Muscle layer of colon (tissue), 2 donors: ENCODE measurements at regions not wholly inside any gene's neighbourhood (a gene's known extent, or its start where the extent isn't known, plus 50 kb on each side); places are given as distances from the start of the nearest gene placed in this dataset.

Experiments
- H3K27ac ChIP-seq: one replicate; pipeline ENCODE4 v1.7.0; 2013; ENCODE audit warnings: low read depth, mild to moderate bottlenecking, low read length, moderate library complexity
- H3K27me3 ChIP-seq, 2 donors: one replicate each; pipeline ENCODE4 v1.7.0; 2013; ENCODE audit warnings: low read length in 2 of 2, mild to moderate bottlenecking in 2 of 2; ENCODE audit not compliant: insufficient read depth in 2 of 2, control insufficient read depth in 1 of 2
- H3K36me3 ChIP-seq: one replicate; pipeline ENCODE4 v1.7.0; 2013; ENCODE audit warnings: mild to moderate bottlenecking, low read length; ENCODE audit not compliant: insufficient read depth
- H3K4me1 ChIP-seq: one replicate; pipeline ENCODE4 v1.7.0; 2013; ENCODE audit warnings: mild to moderate bottlenecking, low read length; ENCODE audit not compliant: insufficient read depth
- H3K4me3 ChIP-seq, 2 donors: one replicate each; pipeline ENCODE4 v1.7.0; 2013; ENCODE audit warnings: low read length in 2 of 2, low read depth in 1 of 2, mild to moderate bottlenecking in 1 of 2, moderate library complexity in 1 of 2
- H3K9ac ChIP-seq: one replicate; pipeline ENCODE4 v1.7.0; 2013; ENCODE audit warnings: low read length
- H3K9me3 ChIP-seq: one replicate; pipeline ENCODE4 v1.7.0; 2013; ENCODE audit warnings: mild to moderate bottlenecking, low read length
- donor health status: abdominal sarcoma.
- donor health status: Adenocarcinoma of cecum.

GRCh38 chr2:147082850-147083522, 761.8 kb upstream of the ACVR2A start:
- Histone ChIP-seq H3K4me1 (no peaks in the 10 kb centered on the region), H3K27me3 (no peaks in the 10 kb centered on the region), H3K36me3 (no peaks in the 10 kb centered on the region), H3K4me3 (no peak overlapping the region), H3K9ac (no peak overlapping the region), H3K9me3 (no peaks in the 10 kb centered on the region), H3K27ac (no peak overlapping the region)

- H3K36me3 ChIP-seq = no peaks in the 10 kb centered on the region
- H3K9me3 ChIP-seq = no peaks in the 10 kb centered on the region
- H3K4me1 ChIP-seq = no peaks in the 10 kb centered on the region
- H3K9ac ChIP-seq = no peak overlapping the region
- H3K27ac ChIP-seq = no peak overlapping the region
- no peaks in the 10 kb centered on the region for H3K27me3 ChIP-seq
- no peak overlapping the region for H3K4me3 ChIP-seq
These were observed 763.0 kb upstream of the ACVR2A start for GRCh38 chr2:147081831-147082230.

- Histone ChIP-seq H3K27me3 (no peaks in the 10 kb centered on the region), H3K4me1 (no peaks in the 10 kb centered on the region), H3K36me3 (no peaks in the 10 kb centered on the region), H3K9ac (no peak overlapping the region), H3K9me3 (no peaks in the 10 kb centered on the region), H3K4me3 (no peak overlapping the region), H3K27ac (no peak overlapping the region)
These were observed 768.2 kb upstream of the ACVR2A start for GRCh38 chr2:147076634-147077033.

GRCh38 chr2:147068071-147068470, 776.8 kb upstream of the ACVR2A start:
- no peaks in the 10 kb centered on the region for H3K9me3 ChIP-seq
- no peak overlapping the region for H3K4me3 ChIP-seq
- no peaks in the 10 kb centered on the region for H3K4me1 ChIP-seq
- no peak overlapping the region for H3K9ac ChIP-seq
- H3K27ac ChIP-seq = no peak overlapping the region
- H3K36me3 ChIP-seq = no peaks in the 10 kb centered on the region
- H3K27me3 ChIP-seq = no peaks in the 10 kb centered on the region

GRCh38 chr2:147067136-147067535, 777.7 kb upstream of the ACVR2A start:
- Histone ChIP-seq H3K27me3 (no peaks in the 10 kb centered on the region), H3K9me3 (no peaks in the 10 kb centered on the region), H3K36me3 (no peaks in the 10 kb centered on the region), H3K27ac (no peak overlapping the region), H3K4me1 (no peaks in the 10 kb centered on the region), H3K4me3 (no peak overlapping the region), H3K9ac (no peak overlapping the region)

GRCh38 chr2:147062073-147062472, 782.8 kb upstream of the ACVR2A start:
- H3K27ac ChIP-seq = no peak overlapping the region
- H3K9me3 ChIP-seq = no peaks in the 10 kb centered on the region
- no peak overlapping the region for H3K4me3 ChIP-seq
- no peak overlapping the region for H3K9ac ChIP-seq
- no peaks in the 10 kb centered on the region for H3K4me1 ChIP-seq
- H3K36me3 ChIP-seq = no peaks in the 10 kb centered on the region
- H3K27me3 ChIP-seq = no peaks in the 10 kb centered on the region

GRCh38 chr2:147061269-147061668, 783.6 kb upstream of the ACVR2A start:
- H3K36me3 ChIP-seq = no peaks in the 10 kb centered on the region
- no peaks in the 10 kb centered on the region for H3K9me3 ChIP-seq
- no peak overlapping the region for H3K4me3 ChIP-seq
- H3K27me3 ChIP-seq = no peaks in the 10 kb centered on the region
- H3K27ac ChIP-seq = no peak overlapping the region
- no peaks in the 10 kb centered on the region for H3K4me1 ChIP-seq
- H3K9ac ChIP-seq = no peak overlapping the region

GRCh38 chr2:147057892-147058490, 786.8 kb upstream of the ACVR2A start:
- no peak overlapping the region for H3K9ac ChIP-seq
- no peaks in the 10 kb centered on the region for H3K36me3 ChIP-seq
- no peak overlapping the region for H3K4me3 ChIP-seq
- H3K27ac ChIP-seq = no peak overlapping the region
- no peaks in the 10 kb centered on the region for H3K27me3 ChIP-seq
- no peaks in the 10 kb centered on the region for H3K4me1 ChIP-seq
- H3K9me3 ChIP-seq = no peaks in the 10 kb centered on the region

- Histone ChIP-seq H3K27me3 (no peaks in the 10 kb centered on the region), H3K27ac (no peak overlapping the region), H3K4me1 (no peaks in the 10 kb centered on the region), H3K9me3 (no peaks in the 10 kb centered on the region), H3K36me3 (no peaks in the 10 kb centered on the region), H3K4me3 (no peak overlapping the region), H3K9ac (no peak overlapping the region)
These were observed 793.0 kb upstream of the ACVR2A start for GRCh38 chr2:147051814-147052213.

GRCh38 chr2:147051248-147051647, 793.6 kb upstream of the ACVR2A start:
- Histone ChIP-seq H3K9me3 (no peaks in the 10 kb centered on the region), H3K27me3 (no peaks in the 10 kb centered on the region), H3K4me1 (no peaks in the 10 kb centered on the region), H3K9ac (no peak overlapping the region), H3K36me3 (no peaks in the 10 kb centered on the region), H3K27ac (no peak overlapping the region), H3K4me3 (no peak overlapping the region)

GRCh38 chr2:147049957-147050356, 794.9 kb upstream of the ACVR2A start:
- no peaks in the 10 kb centered on the region for H3K27me3 ChIP-seq
- no peak overlapping the region for H3K4me3 ChIP-seq
- no peak overlapping the region for H3K27ac ChIP-seq
- H3K4me1 ChIP-seq = no peaks in the 10 kb centered on the region
- no peak overlapping the region for H3K9ac ChIP-seq
- H3K36me3 ChIP-seq = no peaks in the 10 kb centered on the region
- no peaks in the 10 kb centered on the region for H3K9me3 ChIP-seq

- H3K9me3 ChIP-seq = no peaks in the 10 kb centered on the region
- no peaks in the 10 kb centered on the region for H3K4me1 ChIP-seq
- no peak overlapping the region for H3K4me3 ChIP-seq
- no peak overlapping the region for H3K9ac ChIP-seq
- H3K36me3 ChIP-seq = no peaks in the 10 kb centered on the region
- no peaks in the 10 kb centered on the region for H3K27me3 ChIP-seq
- H3K27ac ChIP-seq = no peak overlapping the region
These were observed 798.4 kb upstream of the ACVR2A start for GRCh38 chr2:147046473-147046872.
